ENCODE measurements at regions not wholly inside any gene's neighbourhood (a gene's known extent, or its start where the extent isn't known, plus 50 kb on each side); places are given as distances from the start of the nearest gene placed in this dataset.

DNA sequence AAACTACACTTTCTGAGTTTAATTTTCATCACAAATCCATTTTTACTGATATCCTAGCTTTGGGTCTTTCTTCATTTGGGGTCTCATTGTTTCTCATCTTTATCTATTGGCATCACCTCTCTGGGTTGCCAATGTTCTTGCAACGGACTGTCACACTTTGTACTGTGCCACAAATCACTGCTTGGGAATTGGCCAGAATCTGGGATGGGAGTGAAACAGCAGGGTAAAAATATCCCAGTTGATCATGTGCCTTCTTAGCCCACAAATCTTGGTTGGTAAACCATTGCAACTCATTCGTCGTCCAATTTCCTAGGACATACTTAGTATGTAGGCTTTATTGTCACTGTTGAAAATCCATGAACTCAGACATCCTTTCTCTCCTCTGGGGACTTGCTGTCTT, 698.5 kb downstream of the OTOL1 start:
- TF ChIP-seq, protein P1, sequence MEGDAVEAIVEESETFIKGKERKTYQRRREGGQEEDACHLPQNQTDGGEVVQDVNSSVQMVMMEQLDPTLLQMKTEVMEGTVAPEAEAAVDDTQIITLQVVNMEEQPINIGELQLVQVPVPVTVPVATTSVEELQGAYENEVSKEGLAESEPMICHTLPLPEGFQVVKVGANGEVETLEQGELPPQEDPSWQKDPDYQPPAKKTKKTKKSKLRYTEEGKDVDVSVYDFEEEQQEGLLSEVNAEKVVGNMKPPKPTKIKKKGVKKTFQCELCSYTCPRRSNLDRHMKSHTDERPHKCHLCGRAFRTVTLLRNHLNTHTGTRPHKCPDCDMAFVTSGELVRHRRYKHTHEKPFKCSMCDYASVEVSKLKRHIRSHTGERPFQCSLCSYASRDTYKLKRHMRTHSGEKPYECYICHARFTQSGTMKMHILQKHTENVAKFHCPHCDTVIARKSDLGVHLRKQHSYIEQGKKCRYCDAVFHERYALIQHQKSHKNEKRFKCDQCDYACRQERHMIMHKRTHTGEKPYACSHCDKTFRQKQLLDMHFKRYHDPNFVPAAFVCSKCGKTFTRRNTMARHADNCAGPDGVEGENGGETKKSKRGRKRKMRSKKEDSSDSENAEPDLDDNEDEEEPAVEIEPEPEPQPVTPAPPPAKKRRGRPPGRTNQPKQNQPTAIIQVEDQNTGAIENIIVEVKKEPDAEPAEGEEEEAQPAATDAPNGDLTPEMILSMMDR (IDR thresholded peaks at IDR 0.05; ENCODE audit: low read depth, low read length), result no peak
- no peak for TF ChIP-seq EZH2phosphoT487 (IDR thresholded peaks at IDR 0.05; ENCODE audit: low read depth)

Measured in OCI-LY3 (cell line).